Uterus (tissue), 3 donors: ENCODE measurements at regions not wholly inside any gene's neighbourhood (a gene's known extent, or its start where the extent isn't known, plus 50 kb on each side); places are given as distances from the start of the nearest gene placed in this dataset.

ENCODE experiments used
- DNase-seq, 2 donors: peaks; one replicate each; pipeline ENCODE4 v3.0.0-alpha.2; 2019 to 2020
- H3K27ac ChIP-seq, 2 donors: fragments of 200-600 bp; sonication (generic); 1 replicate in 1 of 2; 2 replicates in 1 of 2; pipeline ENCODE4 v1.5.1; 2016 to 2018
- H3K27me3 ChIP-seq, 2 donors: fragments of 200-600 bp; sonication (generic); one replicate each; pipeline ENCODE4 v1.5.1; 2018 to 2019; ENCODE audit warnings: control low read depth in 1 of 2
- H3K36me3 ChIP-seq, 2 donors: fragments of 200-600 bp; sonication (generic); one replicate each; pipeline ENCODE4 v1.5.1; 2019; ENCODE audit warnings: control low read depth in 1 of 2
- H3K4me1 ChIP-seq, 2 donors: fragments of 200-600 bp; sonication (generic); one replicate each; pipeline ENCODE4 v1.5.1; 2018 to 2019; ENCODE audit warnings: control low read depth in 1 of 2
- H3K4me3 ChIP-seq, 2 donors: fragments of 200-600 bp; sonication (generic); 1 replicate in 1 of 2; 2 replicates in 1 of 2; pipeline ENCODE4 v1.5.1; 2018 to 2019; ENCODE audit warnings: mild to moderate bottlenecking in 1 of 2
- H3K9me3 ChIP-seq, 2 donors: fragments of 200-600 bp; sonication (generic); one replicate each; pipeline ENCODE4 v1.5.1; 2019; ENCODE audit warnings: control low read depth in 1 of 2
- CTCF ChIP-seq, 4 experiments: fragments of 200-600 bp in 2 of 4; fragments of 450-650 bp in 2 of 4; sonication (generic) in 2 of 4; IDR thresholded peaks; one replicate each; pipeline ENCODE4 v1.5.1; 2016 to 2019; ENCODE audit warnings: antibody characterized with exemption in 4 of 4, mild to moderate bottlenecking in 2 of 4, moderate library complexity in 1 of 4
- POLR2A ChIP-seq, 2 donors: fragments of 450-650 bp; IDR thresholded peaks; one replicate each; pipeline ENCODE4 v1.6.1; 2016; ENCODE audit warnings: antibody characterized with exemption in 2 of 2, mild to moderate bottlenecking in 1 of 2, moderate library complexity in 1 of 2
- intact Hi-C: fragments of 100-400 bp; cut with DNase I; formaldehyde crosslinking; loops from one replicate; pipeline ENCODE4 v1.15.1; 2023; ENCODE audit warnings: low total_unique reads
- donor health status: DM: yes; HTN: yes; CAD: no.

GRCh38 chr6:87791982-87792381 lies 89.9 kb upstream of the AKIRIN2 start:
- no peak overlapping the region for H3K27ac ChIP-seq
- H3K9me3 ChIP-seq = no peaks in the 10 kb centered on the region
- intact Hi-C loops = no loop called here
- no peak overlapping the region for H3K4me3 ChIP-seq
- no peak for TF ChIP-seq POLR2A (IDR thresholded peaks at IDR 0.05)
- no peak for TF ChIP-seq CTCF (IDR thresholded peaks at IDR 0.05)
- H3K4me1 ChIP-seq = no peaks in the 10 kb centered on the region
- no peaks in the 10 kb centered on the region for H3K36me3 ChIP-seq
- no peaks in the 10 kb centered on the region for H3K27me3 ChIP-seq
- no peak for DNase-seq

- Histone ChIP-seq H3K27ac (no peak overlapping the region), H3K4me1 (no peaks in the 10 kb centered on the region), H3K9me3 (no peaks in the 10 kb centered on the region), H3K36me3 (no peaks in the 10 kb centered on the region), H3K27me3 (no peaks in the 10 kb centered on the region), H3K4me3 (no peak overlapping the region)
- TF ChIP-seq CTCF (IDR thresholded peaks at IDR 0.05) = no peak
- no peak for TF ChIP-seq POLR2A (IDR thresholded peaks at IDR 0.05)
- intact Hi-C loops = no loop called here
- no peak for DNase-seq
Measured at GRCh38 chr6:87791485-87791884, 89.5 kb upstream of the AKIRIN2 start.

- H3K36me3 ChIP-seq = no peaks in the 10 kb centered on the region
- no peak for TF ChIP-seq CTCF (IDR thresholded peaks at IDR 0.05)
- no peak for TF ChIP-seq POLR2A (IDR thresholded peaks at IDR 0.05)
- no peak for DNase-seq
- H3K27me3 ChIP-seq = no peaks in the 10 kb centered on the region
- H3K4me1 ChIP-seq = no peaks in the 10 kb centered on the region
- H3K27ac ChIP-seq = no peak overlapping the region
- intact Hi-C loops = no loop called here
- no peaks in the 10 kb centered on the region for H3K9me3 ChIP-seq
- no peak overlapping the region for H3K4me3 ChIP-seq
Measured at GRCh38 chr6:87791029-87791428, 89.0 kb upstream of the AKIRIN2 start.

- H3K9me3 ChIP-seq = no peaks in the 10 kb centered on the region
- no peaks in the 10 kb centered on the region for H3K4me1 ChIP-seq
- H3K36me3 ChIP-seq = no peaks in the 10 kb centered on the region
- no peaks in the 10 kb centered on the region for H3K27me3 ChIP-seq
- intact Hi-C loops = no loop called here
- H3K4me3 ChIP-seq = no peak overlapping the region
- no peak for DNase-seq
- H3K27ac ChIP-seq = no peak overlapping the region
- TF ChIP-seq POLR2A (IDR thresholded peaks at IDR 0.05) (no peak), CTCF (IDR thresholded peaks at IDR 0.05) (no peak)
Measured at GRCh38 chr6:87789900-87790290, 87.9 kb upstream of the AKIRIN2 start.

GRCh38 chr6:87789198-87789899 lies 87.3 kb upstream of the AKIRIN2 start:
- Histone ChIP-seq H3K27ac (no peak overlapping the region), H3K4me1 (no peaks in the 10 kb centered on the region), H3K9me3 (no peaks in the 10 kb centered on the region), H3K36me3 (no peaks in the 10 kb centered on the region), H3K27me3 (no peaks in the 10 kb centered on the region), H3K4me3 (no peak overlapping the region)
- intact Hi-C loops = no loop called here
- DNase-seq = no peak
- TF ChIP-seq CTCF (IDR thresholded peaks at IDR 0.05) = no peak
- no peak for TF ChIP-seq POLR2A (IDR thresholded peaks at IDR 0.05)
